Kidney epithelial cell (primary cell): ENCODE measurements at regions not wholly inside any gene's neighbourhood (a gene's known extent, or its start where the extent isn't known, plus 50 kb on each side); places are given as distances from the start of the nearest gene placed in this dataset.

Source experiments
- DNase-seq: peaks from one replicate; pipeline ENCODE4 v3.0.0-alpha.2; 2010; ENCODE audit warnings: low read depth
- H3K27me3 ChIP-seq: 2 replicates; pipeline ENCODE4 v1.6.0; 2011; ENCODE audit warnings: low read length; ENCODE audit not compliant: control insufficient read depth, insufficient read depth
- H3K36me3 ChIP-seq: 2 replicates; pipeline ENCODE4 v1.5.1; 2011; ENCODE audit warnings: low read length; ENCODE audit not compliant: control insufficient read depth, insufficient read depth
- H3K4me3 ChIP-seq: 2 replicates; pipeline ENCODE4 v1.5.1; 2011; ENCODE audit warnings: low read depth, mild to moderate bottlenecking, control low read depth, low read length
- TF ChIP-seq, protein P1 (sequence below): IDR thresholded peaks from 2 replicates; pipeline ENCODE4 v1.5.1; 2011; ENCODE audit warnings: mild to moderate bottlenecking, moderate library complexity, low read length, control low read depth, inconsistent platforms; ENCODE audit not compliant: insufficient read depth, poor library complexity, severe bottlenecking

DNA sequence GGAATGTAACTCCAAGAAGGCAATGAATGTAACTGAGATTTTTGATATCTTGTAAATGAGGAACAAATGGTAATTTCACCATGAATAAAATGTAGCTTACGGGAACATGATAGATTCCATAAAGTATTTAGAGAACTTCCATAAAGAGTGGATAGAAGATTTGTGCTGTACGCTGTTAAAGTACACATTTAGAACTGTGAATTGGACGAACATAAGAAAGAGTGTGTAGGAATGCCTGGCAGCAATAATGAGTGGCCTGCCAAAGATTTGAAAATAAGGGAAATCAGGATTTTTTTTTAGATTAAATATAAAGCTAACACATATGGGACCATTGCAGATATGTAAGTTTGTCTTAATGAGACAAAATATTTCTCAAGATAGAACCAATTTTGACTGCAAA lies 1153.3 kb upstream of the EYS start:
- H3K36me3 ChIP-seq = no peaks in the 10 kb centered on the region
- DNase-seq = no peak
- TF ChIP-seq, protein P1, sequence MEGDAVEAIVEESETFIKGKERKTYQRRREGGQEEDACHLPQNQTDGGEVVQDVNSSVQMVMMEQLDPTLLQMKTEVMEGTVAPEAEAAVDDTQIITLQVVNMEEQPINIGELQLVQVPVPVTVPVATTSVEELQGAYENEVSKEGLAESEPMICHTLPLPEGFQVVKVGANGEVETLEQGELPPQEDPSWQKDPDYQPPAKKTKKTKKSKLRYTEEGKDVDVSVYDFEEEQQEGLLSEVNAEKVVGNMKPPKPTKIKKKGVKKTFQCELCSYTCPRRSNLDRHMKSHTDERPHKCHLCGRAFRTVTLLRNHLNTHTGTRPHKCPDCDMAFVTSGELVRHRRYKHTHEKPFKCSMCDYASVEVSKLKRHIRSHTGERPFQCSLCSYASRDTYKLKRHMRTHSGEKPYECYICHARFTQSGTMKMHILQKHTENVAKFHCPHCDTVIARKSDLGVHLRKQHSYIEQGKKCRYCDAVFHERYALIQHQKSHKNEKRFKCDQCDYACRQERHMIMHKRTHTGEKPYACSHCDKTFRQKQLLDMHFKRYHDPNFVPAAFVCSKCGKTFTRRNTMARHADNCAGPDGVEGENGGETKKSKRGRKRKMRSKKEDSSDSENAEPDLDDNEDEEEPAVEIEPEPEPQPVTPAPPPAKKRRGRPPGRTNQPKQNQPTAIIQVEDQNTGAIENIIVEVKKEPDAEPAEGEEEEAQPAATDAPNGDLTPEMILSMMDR = no peak
- H3K27me3 ChIP-seq = no peaks in the 10 kb centered on the region
- no peak overlapping the region for H3K4me3 ChIP-seq

DNA sequence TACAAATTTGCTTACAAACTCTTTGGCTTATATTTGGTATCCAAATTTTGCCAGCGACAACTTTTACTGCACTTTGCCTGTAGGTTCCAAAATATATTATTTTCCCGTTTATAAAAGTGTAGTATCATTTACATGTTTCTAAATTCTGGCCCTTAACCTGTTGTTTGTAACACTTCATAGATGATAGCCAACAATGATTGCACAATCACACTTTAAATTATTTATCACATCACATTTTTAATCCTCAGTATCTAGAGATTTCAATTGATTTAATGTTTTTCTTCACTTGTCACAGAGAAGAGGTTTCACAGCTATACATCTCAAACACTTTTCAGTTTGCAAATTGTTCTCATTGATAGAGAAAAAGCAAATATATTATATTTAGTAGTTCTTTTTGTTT lies 1151.2 kb upstream of the EYS start:
- Histone ChIP-seq H3K4me3 (no peak overlapping the region), H3K27me3 (no peaks in the 10 kb centered on the region), H3K36me3 (no peaks in the 10 kb centered on the region)
- TF ChIP-seq, protein P1 = no peak
- no peak for DNase-seq

DNA sequence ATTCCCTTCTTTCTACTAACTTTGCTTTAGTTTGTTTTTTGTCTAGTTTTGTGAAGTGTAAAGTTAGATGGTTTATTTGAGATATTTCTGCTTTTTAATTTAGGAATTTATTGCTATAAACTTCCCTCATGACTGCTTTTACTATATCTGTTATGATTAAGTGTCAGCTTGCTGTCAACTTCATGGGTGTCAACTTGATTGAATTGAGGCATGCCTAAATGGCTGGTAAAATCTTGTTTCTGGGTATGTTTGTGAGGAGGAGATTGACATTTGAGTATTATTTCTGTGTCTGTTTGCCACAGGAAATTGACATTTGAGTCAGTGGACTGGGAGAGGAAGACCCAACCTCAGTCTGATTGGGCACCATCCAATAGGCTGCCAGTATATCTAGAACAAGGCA lies 1147.0 kb upstream of the EYS start:
- no peaks in the 10 kb centered on the region for H3K36me3 ChIP-seq
- DNase-seq = no peak
- no peak overlapping the region for H3K4me3 ChIP-seq
- TF ChIP-seq, protein P1 = no peak
- no peaks in the 10 kb centered on the region for H3K27me3 ChIP-seq

DNA sequence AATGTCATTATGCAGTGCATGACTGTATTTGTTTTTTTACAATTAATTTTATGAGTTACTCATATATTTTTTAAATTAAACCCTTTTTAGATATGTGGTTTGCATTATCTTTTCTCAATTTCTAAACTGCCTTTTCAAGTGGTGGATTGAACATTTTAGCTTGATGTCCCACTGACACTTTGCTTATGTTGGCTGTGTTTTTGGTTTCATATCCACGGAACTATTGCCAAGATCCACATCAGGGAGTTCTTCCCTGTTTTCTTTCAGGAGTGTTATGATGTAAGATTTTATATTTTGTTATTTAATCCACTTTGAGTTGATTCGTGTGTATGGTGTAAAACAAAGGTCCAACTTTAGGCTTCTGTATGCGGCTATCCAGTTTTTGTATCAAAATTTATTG lies 1144.9 kb upstream of the EYS start:
- no peak overlapping the region for H3K4me3 ChIP-seq
- TF ChIP-seq, protein P1 = no peak
- H3K27me3 ChIP-seq = no peaks in the 10 kb centered on the region
- no peak for DNase-seq
- H3K36me3 ChIP-seq = no peaks in the 10 kb centered on the region

DNA sequence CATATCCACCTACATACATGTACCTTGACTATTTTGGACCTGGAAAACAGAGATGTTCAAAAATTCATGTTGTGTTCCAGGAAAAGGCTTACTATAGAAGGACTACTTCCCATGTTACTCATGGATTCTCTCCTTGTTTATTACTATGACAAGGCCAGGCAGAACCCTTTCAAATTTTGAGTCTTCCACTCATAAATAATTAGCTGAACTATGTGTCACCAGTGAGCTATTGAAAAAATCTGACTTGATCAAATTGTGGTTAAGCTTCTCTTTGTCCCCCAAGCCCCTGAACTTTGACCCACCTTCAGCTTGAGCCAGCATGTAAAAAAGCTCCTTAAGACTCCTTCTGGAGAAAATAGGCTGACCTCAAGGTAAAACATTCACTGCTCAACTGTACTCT lies 1142.8 kb upstream of the EYS start:
- Histone ChIP-seq H3K36me3 (no peaks in the 10 kb centered on the region), H3K27me3 (no peaks in the 10 kb centered on the region), H3K4me3 (no peak overlapping the region)
- TF ChIP-seq, protein P1 = no peak
- DNase-seq = no peak

DNA sequence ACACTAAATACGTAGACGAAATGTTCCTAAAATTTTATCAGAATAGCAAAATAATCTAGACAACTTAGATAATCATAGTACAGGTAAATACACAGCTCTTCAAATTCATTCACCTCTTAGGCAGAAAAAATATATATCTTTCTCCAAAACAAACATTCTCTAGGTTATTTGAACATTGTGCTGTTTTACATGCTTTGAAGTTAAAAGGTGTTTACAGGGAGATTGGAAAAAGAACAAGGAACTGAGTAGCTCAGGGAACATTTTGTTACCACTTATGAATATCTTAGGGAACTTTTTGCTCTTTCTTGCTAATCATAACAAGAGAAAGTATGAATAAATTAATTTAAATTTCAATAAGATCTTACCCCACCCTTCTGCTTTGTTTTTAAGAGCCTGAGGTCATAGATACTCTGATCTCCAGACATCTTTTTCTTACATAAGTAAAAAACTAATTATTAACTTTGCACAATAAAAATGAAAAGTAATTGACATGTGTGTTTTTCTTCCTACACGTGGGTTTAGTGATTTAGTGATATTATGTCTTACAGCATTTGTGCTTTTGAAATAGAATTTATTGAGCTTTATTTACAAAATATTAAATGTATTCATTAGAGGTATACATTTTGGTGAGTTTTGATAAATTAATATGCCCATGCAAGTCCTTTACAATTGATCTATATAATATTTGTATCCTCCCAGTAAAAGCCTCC lies 1141.4 kb upstream of the EYS start:
- TF ChIP-seq, protein P1 = no peak
- no peak overlapping the region for H3K4me3 ChIP-seq
- H3K36me3 ChIP-seq = no peaks in the 10 kb centered on the region
- DNase-seq = no peak
- H3K27me3 ChIP-seq = no peaks in the 10 kb centered on the region
